NCI-H2196 (cell line): ENCODE measurements at regions not wholly inside any gene's neighbourhood (a gene's known extent, or its start where the extent isn't known, plus 50 kb on each side); places are given as distances from the start of the nearest gene placed in this dataset.
A peak's percentile ranks its signal among the peaks of the same experiment; 100 is the strongest.

Experiments
- DNase-seq: peaks from one replicate; lab custom pipeline; 2025; ENCODE audit not compliant: unreplicated experiment; lab: John Stamatoyannopoulos, UW

GRCh38 chr18:21162786-21163185, 51.2 kb upstream of the ROCK1 start:
- DNase-seq: no peak

GRCh38 chr18:21163647-21164547, 52.3 kb upstream of the ROCK1 start:
- DNase-seq: no peak

- DNase-seq: no peak
Observed at GRCh38 chr18:21164548-21165095, 53.0 kb upstream of the ROCK1 start.

GRCh38 chr18:21167641-21168377, 56.2 kb upstream of the ROCK1 start:
- peak; percentile 78 for DNase-seq

GRCh38 chr18:21168880-21169279, 57.3 kb upstream of the ROCK1 start:
- DNase-seq: no peak

GRCh38 chr18:21177822-21178221, 64.2 kb upstream of the GREB1L start:
- no peak for DNase-seq

- peak; percentile 54 for DNase-seq
Observed at GRCh38 chr18:21179590-21180220, 62.3 kb upstream of the GREB1L start.

GRCh38 chr18:21180588-21180987, 61.4 kb upstream of the GREB1L start:
- no peak for DNase-seq

GRCh38 chr18:21181766-21182165, 60.3 kb upstream of the GREB1L start:
- no peak for DNase-seq

GRCh38 chr18:21183670-21184069, 58.4 kb upstream of the GREB1L start:
- DNase-seq: no peak

- no peak for DNase-seq
Observed at GRCh38 chr18:21184396-21184996, 57.5 kb upstream of the GREB1L start.

- DNase-seq: no peak
Observed at GRCh38 chr18:21187886-21188285, 54.1 kb upstream of the GREB1L start.

- DNase-seq: peak; percentile 28
Observed at GRCh38 chr18:21191596-21192307, 50.3 kb upstream of the GREB1L start.
